HCT116 (cell line): ENCODE measurements at regions not wholly inside any gene's neighbourhood (a gene's known extent, or its start where the extent isn't known, plus 50 kb on each side); places are given as distances from the start of the nearest gene placed in this dataset.

Experiments used
- ATAC-seq: fragments of 200-7000 bp; cut with Tn5 transposase; 2 replicates; pipeline ENCODE4 v1.9.1; 2020; ENCODE audit warnings: mild to moderate bottlenecking, moderate library complexity
- BruUV-seq: library from RNA; stranded (reverse); fragments of 400-500 nt; replicated peaks from 2 replicates; lab custom pipeline; 2021; lab: Mats Ljungman, UMichigan
- CTCF ChIA-PET: fragments of 300-600 bp; sonication (Branson Sonifier 250); formaldehyde crosslinking; loops from one replicate; lab custom pipeline; 2021; ENCODE audit warnings: antibody characterized with exemption; lab: Charles Lee
- POLR2A ChIA-PET: fragments of 300-600, 350-600 bp; sonication (Branson Sonifier 250); formaldehyde crosslinking; loops from one replicate; lab custom pipeline; 2021; ENCODE audit warnings: antibody characterized with exemption; lab: Charles Lee
- RAD21 ChIA-PET, 2 experiments: fragments of 300-600 bp; sonication (Branson Sonifier 250); formaldehyde crosslinking; loops; one replicate each; lab custom pipeline; 2023; ENCODE audit warnings: low total read pairs in 2 of 2; ENCODE audit not compliant: uncharacterized antibody in 2 of 2, unreplicated experiment in 2 of 2, low non-redundant PET in 1 of 2; lab: Charles Lee
- DNase-seq: peaks from one replicate; pipeline ENCODE4 v3.0.0-alpha.2; 2010; ENCODE audit warnings: low read depth, low spot score
- H2AFZ ChIP-seq: fragments of 200-600 bp; shearing (Covaris generic), sonication (generic); 2 replicates; pipeline ENCODE4 v1.6.1; 2017; ENCODE audit warnings: low read depth, mixed run types, mixed read lengths, antibody characterized with exemption, low read length; ENCODE audit not compliant: poor library complexity, severe bottlenecking
- H3K27ac ChIP-seq: 2 replicates; pipeline ENCODE4 v1.5.1; 2012; ENCODE audit warnings: low read depth, low read length
- H3K27me3 ChIP-seq: fragments of 200-600 bp; sonication (generic); 2 replicates; pipeline ENCODE4 v1.6.1; 2016; ENCODE audit warnings: mixed run types, low read length, mixed read lengths; ENCODE audit not compliant: insufficient read depth
- H3K36me3 ChIP-seq, 2 experiments: fragments of 200-500 bp in 1 of 2; fragments of 200-600 bp in 1 of 2; sonication (Bioruptor generic) in 1 of 2; sonication (generic) in 1 of 2; 2 replicates each; pipeline versions ENCODE4 v1.5.1 to v1.6.1; 2014 to 2016; ENCODE audit warnings: low read length in 2 of 2, inconsistent platforms in 1 of 2, mixed read lengths in 1 of 2, mixed run types in 1 of 2; ENCODE audit not compliant: insufficient read depth in 2 of 2, control insufficient read depth in 1 of 2
- H3K4me1 ChIP-seq, 2 experiments: fragments of 200-600 bp in 1 of 2; sonication (generic) in 1 of 2; 2 replicates each; pipeline versions ENCODE4 v1.5.1 to v1.6.1; 2012 to 2017; ENCODE audit warnings: low read length in 2 of 2, inconsistent platforms in 1 of 2, mild to moderate bottlenecking in 1 of 2, mixed read lengths in 1 of 2, mixed run types in 1 of 2, moderate library complexity in 1 of 2; ENCODE audit not compliant: insufficient read depth in 2 of 2, control insufficient read depth in 1 of 2
- H3K4me2 ChIP-seq: fragments of 200-600 bp; sonication (generic); 2 replicates; pipeline ENCODE4 v1.6.1; 2017; ENCODE audit warnings: mixed run types, low read length, mixed read lengths
- H3K4me3 ChIP-seq, 2 experiments: fragments of 200-600 bp in 1 of 2; sonication (generic) in 1 of 2; replicated peaks in 1 of 2; 2 replicates each; pipeline ENCODE4 v1.5.1; 2011 to 2016; ENCODE audit warnings: low read length in 2 of 2, control low read depth in 1 of 2, low read depth in 1 of 2, mild to moderate bottlenecking in 1 of 2, mixed read lengths in 1 of 2, mixed run types in 1 of 2
- H3K79me2 ChIP-seq: fragments of 200-600 bp; sonication (generic); 2 replicates; pipeline ENCODE4 v1.6.1; 2017; ENCODE audit warnings: mild to moderate bottlenecking, mixed run types, low read length, moderate library complexity, mixed read lengths; ENCODE audit not compliant: insufficient read depth
- H3K9ac ChIP-seq: fragments of 200-600 bp; sonication (generic); 2 replicates; pipeline ENCODE4 v1.6.1; 2016; ENCODE audit warnings: low read length, mixed read lengths
- H3K9me2 ChIP-seq: fragments of 200-600 bp; sonication (generic), shearing (Covaris generic); 2 replicates; pipeline ENCODE4 v1.6.1; 2017; ENCODE audit warnings: mixed run types, mild to moderate bottlenecking, moderate library complexity; ENCODE audit not compliant: insufficient read depth
- H3K9me3 ChIP-seq, 2 experiments: fragments of 200-500 bp in 1 of 2; fragments of 200-600 bp in 1 of 2; sonication (Bioruptor generic) in 1 of 2; sonication (generic) in 1 of 2; 2 replicates each; pipeline ENCODE4 v1.6.1; 2014 to 2017; ENCODE audit warnings: low read length in 2 of 2, mixed read lengths in 2 of 2, inconsistent platforms in 1 of 2, low read depth in 1 of 2, mild to moderate bottlenecking in 1 of 2, mixed run types in 1 of 2, moderate library complexity in 1 of 2; ENCODE audit not compliant: control insufficient read depth in 1 of 2, insufficient read depth in 1 of 2
- H4K20me1 ChIP-seq: fragments of 200-600 bp; sonication (generic), shearing (Covaris generic); 2 replicates; pipeline ENCODE4 v1.6.1; 2017; ENCODE audit warnings: mixed run types, mild to moderate bottlenecking, moderate library complexity; ENCODE audit not compliant: insufficient read depth
- EGR1 ChIP-seq: IDR thresholded peaks from 2 replicates; pipeline ENCODE4 v1.6.1; 2012; ENCODE audit warnings: low read depth
- ELF1 ChIP-seq: IDR thresholded peaks from 2 replicates; pipeline ENCODE4 v1.6.1; 2012; ENCODE audit warnings: low read depth, borderline replicate concordance
- EZH2phosphoT487 ChIP-seq: fragments of 200-600 bp; IDR thresholded peaks from 2 replicates; pipeline ENCODE4 v1.6.1; 2018; ENCODE audit warnings: antibody characterized with exemption, borderline replicate concordance
- FOSL1 ChIP-seq: IDR thresholded peaks from 2 replicates; pipeline ENCODE4 v1.6.1; 2012; ENCODE audit warnings: low read depth
- POLR2A ChIP-seq: IDR thresholded peaks from 2 replicates; pipeline ENCODE4 v1.7.0; 2011; ENCODE audit warnings: borderline replicate concordance; ENCODE audit not compliant: insufficient read depth, insufficient read length; ENCODE audit errors: extremely low read depth
- SIN3A ChIP-seq: IDR thresholded peaks from 2 replicates; pipeline ENCODE4 v1.6.1; 2012; ENCODE audit warnings: low read depth
- SP1 ChIP-seq: IDR thresholded peaks from 2 replicates; pipeline ENCODE4 v1.6.1; 2012; ENCODE audit warnings: low read depth
- SRF ChIP-seq: IDR thresholded peaks from 2 replicates; pipeline ENCODE4 v1.6.1; 2012; ENCODE audit warnings: low read depth
- ZFX ChIP-seq: fragments of 450-650 bp; IDR thresholded peaks from 2 replicates; pipeline ENCODE4 v1.6.1; 2017
- intact Hi-C: fragments of 100-400 bp; cut with micrococcal nuclease; formaldehyde crosslinking; loops from 2 replicates; pipeline ENCODE4 v1.10.0; 2022
- TF ChIP-seq, protein P1 (sequence below): IDR thresholded peaks from 2 replicates; pipeline ENCODE4 v1.6.1; 2011; ENCODE audit warnings: mild to moderate bottlenecking, low read length, moderate library complexity; ENCODE audit not compliant: insufficient replicate concordance; ENCODE audit errors: extremely low read depth

DNA sequence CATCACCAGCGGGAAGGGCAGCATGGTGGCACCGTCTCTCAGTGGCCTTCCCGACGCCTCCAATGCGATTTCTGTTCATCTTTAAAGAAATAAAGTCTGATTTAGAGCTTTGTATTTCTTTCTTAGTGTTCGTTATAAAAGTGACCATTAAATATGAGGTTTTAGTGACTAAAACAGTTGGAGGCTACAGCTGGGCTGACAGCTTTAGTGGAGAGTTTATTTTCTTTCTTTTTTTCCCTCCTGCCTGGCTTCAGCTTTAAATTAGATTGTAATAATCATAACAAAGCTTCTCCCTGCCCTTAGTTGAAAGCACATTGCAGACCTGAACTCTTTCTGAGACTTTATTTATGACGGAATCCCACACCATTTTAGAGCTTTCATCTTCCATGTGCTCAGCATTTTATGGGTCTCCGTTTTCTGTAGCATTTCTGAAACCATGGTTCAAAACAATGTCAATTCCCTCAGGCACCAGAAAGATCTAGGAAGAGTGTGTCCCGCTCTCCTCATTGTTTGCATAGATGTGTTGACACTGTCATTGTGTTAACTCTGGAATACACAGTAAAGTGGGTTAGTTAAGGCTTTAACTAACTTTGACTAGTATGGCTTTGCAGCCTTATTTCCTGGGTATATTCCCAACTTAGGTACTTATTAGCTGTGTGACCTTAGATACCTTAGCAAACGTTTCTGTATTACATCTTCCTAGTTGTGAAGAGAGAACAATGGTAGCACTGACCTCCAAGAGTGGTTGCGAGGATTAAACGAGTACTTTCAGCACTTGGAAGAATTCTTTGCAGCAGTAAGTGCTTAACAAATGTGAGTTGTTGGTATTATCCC lies 97.4 kb upstream of the PGRMC2 start:
- H2AFZ ChIP-seq: no peak overlapping the region

DNA sequence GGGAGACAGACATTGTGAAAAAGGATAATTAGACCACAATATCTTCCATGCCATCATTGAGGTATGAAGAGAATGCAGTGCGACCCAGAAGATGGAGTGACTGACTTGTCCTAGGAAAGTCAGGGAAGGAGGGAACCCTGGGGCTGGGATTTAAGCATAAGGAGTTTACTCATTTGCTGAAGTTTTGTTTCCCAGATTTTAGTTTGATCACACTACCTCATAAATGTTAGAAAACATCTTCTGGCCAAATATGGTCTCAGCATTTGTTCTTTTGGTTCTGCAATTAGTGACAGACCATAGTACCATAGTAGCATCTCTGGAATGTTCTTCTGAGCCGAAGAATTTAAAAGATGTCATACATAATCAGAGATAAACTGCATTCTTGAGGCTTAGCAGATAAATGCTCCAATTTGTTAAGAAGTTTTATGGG lies 96.5 kb upstream of the PGRMC2 start:
- BruUV-seq: no TSS peak
- H3K4me3 ChIP-seq: no peak overlapping the region
- ChIA-PET RAD21 (no interaction called here), CTCF (no interaction called here), POLR2A (no interaction called here)
- H2AFZ ChIP-seq: no peak overlapping the region
- intact Hi-C loops: loop anchor here (10.0 kb wide), 1 partner anchor 181 kb away; no protein-coding TSS in a partner anchor
- no peaks in the 10 kb centered on the region for H3K9me3 ChIP-seq
- peaks cover 21 to 33% of the 10 kb centered on the region in 2 experiments for H3K4me1 ChIP-seq
- H4K20me1 ChIP-seq: no peaks in the 10 kb centered on the region
- no peaks in the 10 kb centered on the region for H3K79me2 ChIP-seq
- DNase-seq (no peak), ATAC-seq (no peak)
- no peak for TF ChIP-seq FOSL1
- no peak for TF ChIP-seq EZH2phosphoT487
- no peak for TF ChIP-seq SP1
- TF ChIP-seq SRF: no peak
- TF ChIP-seq EGR1: no peak
- no peak for TF ChIP-seq ELF1
- no peak overlapping the region for H3K9ac ChIP-seq
- H3K27me3 ChIP-seq: peaks cover 53% of the 10 kb centered on the region; the same call in 1 of the 2 replicates
- H3K27ac ChIP-seq: no peak overlapping the region
- H3K9me2 ChIP-seq: 0 out of 2 replicates have a peak, but pooled peaks cover 3% of the 10 kb centered on the region
- H3K4me2 ChIP-seq: no peak overlapping the region
- H3K36me3 ChIP-seq: no peaks in the 10 kb centered on the region

More for the DNA sequence above, 97.4 kb upstream of the PGRMC2 start:
- Histone ChIP-seq H3K27me3 (peaks cover 62% of the 10 kb centered on the region; the same call in 1 of the 2 replicates), H3K27ac (no peak overlapping the region), H3K79me2 (no peaks in the 10 kb centered on the region), H3K4me3 (no peak overlapping the region), H3K4me1 (peaks cover 21 to 33% of the 10 kb centered on the region in 2 experiments), H3K36me3 (no peaks in the 10 kb centered on the region), H3K9me2 (no peaks in the 10 kb centered on the region), H3K4me2 (no peak overlapping the region), H4K20me1 (no peaks in the 10 kb centered on the region), H3K9me3 (no peaks in the 10 kb centered on the region), H3K9ac (no peak overlapping the region)
- CTCF ChIA-PET: no interaction called here
- no TSS peak for BruUV-seq
- TF ChIP-seq POLR2A (no peak), ZFX (no peak), SIN3A (no peak)
- TF ChIP-seq, protein P1, sequence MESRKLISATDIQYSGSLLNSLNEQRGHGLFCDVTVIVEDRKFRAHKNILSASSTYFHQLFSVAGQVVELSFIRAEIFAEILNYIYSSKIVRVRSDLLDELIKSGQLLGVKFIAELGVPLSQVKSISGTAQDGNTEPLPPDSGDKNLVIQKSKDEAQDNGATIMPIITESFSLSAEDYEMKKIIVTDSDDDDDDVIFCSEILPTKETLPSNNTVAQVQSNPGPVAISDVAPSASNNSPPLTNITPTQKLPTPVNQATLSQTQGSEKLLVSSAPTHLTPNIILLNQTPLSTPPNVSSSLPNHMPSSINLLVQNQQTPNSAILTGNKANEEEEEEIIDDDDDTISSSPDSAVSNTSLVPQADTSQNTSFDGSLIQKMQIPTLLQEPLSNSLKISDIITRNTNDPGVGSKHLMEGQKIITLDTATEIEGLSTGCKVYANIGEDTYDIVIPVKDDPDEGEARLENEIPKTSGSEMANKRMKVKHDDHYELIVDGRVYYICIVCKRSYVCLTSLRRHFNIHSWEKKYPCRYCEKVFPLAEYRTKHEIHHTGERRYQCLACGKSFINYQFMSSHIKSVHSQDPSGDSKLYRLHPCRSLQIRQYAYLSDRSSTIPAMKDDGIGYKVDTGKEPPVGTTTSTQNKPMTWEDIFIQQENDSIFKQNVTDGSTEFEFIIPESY: no peak
- POLR2A ChIA-PET: no interaction called here
- RAD21 ChIA-PET: no interaction called here
- no peak for DNase-seq
- intact Hi-C loops: loop anchor here (10.0 kb wide), 1 partner anchor 180 kb away; no protein-coding TSS in a partner anchor
- ATAC-seq: no peak
